GM10248 (cell line): ENCODE measurements at regions not wholly inside any gene's neighbourhood (a gene's known extent, or its start where the extent isn't known, plus 50 kb on each side); places are given as distances from the start of the nearest gene placed in this dataset.

ENCODE experiments used
- CTCF ChIA-PET: fragments of 300-600 bp; sonication (Branson Sonifier 250); formaldehyde crosslinking; extraction: SDS; loops from one replicate; lab custom pipeline; 2021; ENCODE audit warnings: antibody characterized with exemption; lab: Yijun Ruan, JAX
- POLR2A ChIA-PET: fragments of 350-650 bp; sonication (Branson Sonifier 250); formaldehyde crosslinking; extraction: SDS; loops from one replicate; lab custom pipeline; 2020; ENCODE audit warnings: antibody characterized with exemption; lab: Yijun Ruan, JAX
- DNase-seq: peaks from one replicate; pipeline ENCODE4 v3.0.0; 2012; ENCODE audit errors: extremely low spot score
- CTCF ChIP-seq: IDR thresholded peaks from 2 replicates; pipeline ENCODE4 v1.5.1; 2012; ENCODE audit warnings: mild to moderate bottlenecking, low read depth; ENCODE audit errors: extremely low read depth, missing control alignments, control extremely low read depth

- ChIA-PET POLR2A (no interaction called here), CTCF (interaction anchor here (0.7 kb wide), 1 partner anchor 12 kb away, joined by 3 read pairs; no protein-coding TSS in a partner anchor)
- DNase-seq = no peak
- no peak for TF ChIP-seq CTCF
Observed at GRCh38 chr5:89418407-89419085, 535.6 kb upstream of the MEF2C start.

- no peak for DNase-seq
- POLR2A ChIA-PET = no interaction called here
- TF ChIP-seq CTCF = no peak
- CTCF ChIA-PET = no interaction called here
Observed at GRCh38 chr5:89417990-89418389, 535.0 kb upstream of the MEF2C start.

GRCh38 chr5:89417515-89417914, 534.5 kb upstream of the MEF2C start:
- CTCF ChIA-PET = no interaction called here

GRCh38 chr5:89411891-89412290, 528.9 kb upstream of the MEF2C start:
- no peak for TF ChIP-seq CTCF
- ChIA-PET CTCF (interaction anchor here (0.7 kb wide), 1 partner anchor 11 kb away, joined by 3 read pairs; no protein-coding TSS in a partner anchor), POLR2A (no interaction called here)
- no peak for DNase-seq

More at GRCh38 chr5:89417515-89417914, 534.5 kb upstream of the MEF2C start:
- DNase-seq = no peak
- no peak for TF ChIP-seq CTCF
- POLR2A ChIA-PET = no interaction called here

- no peak for TF ChIP-seq CTCF
- ChIA-PET CTCF (no interaction called here), POLR2A (no interaction called here)
- DNase-seq = no peak
Observed at GRCh38 chr5:89407054-89407453, 524.1 kb upstream of the MEF2C start.

- no peak for DNase-seq
- ChIA-PET CTCF (interaction anchor here (1.0 to 1.6 kb wide), 7 partner anchors 11 to 59 kb away, joined by 3 to 6 read pairs (median 3); no protein-coding TSS in a partner anchor), POLR2A (no interaction called here)
- no peak for TF ChIP-seq CTCF
Observed at GRCh38 chr5:89401659-89402058, 518.7 kb upstream of the MEF2C start.
